ENCODE measurements at regions not wholly inside any gene's neighbourhood (a gene's known extent, or its start where the extent isn't known, plus 50 kb on each side); places are given as distances from the start of the nearest gene placed in this dataset.
A peak's percentile ranks its signal among the peaks of the same experiment; 100 is the strongest.

DNA sequence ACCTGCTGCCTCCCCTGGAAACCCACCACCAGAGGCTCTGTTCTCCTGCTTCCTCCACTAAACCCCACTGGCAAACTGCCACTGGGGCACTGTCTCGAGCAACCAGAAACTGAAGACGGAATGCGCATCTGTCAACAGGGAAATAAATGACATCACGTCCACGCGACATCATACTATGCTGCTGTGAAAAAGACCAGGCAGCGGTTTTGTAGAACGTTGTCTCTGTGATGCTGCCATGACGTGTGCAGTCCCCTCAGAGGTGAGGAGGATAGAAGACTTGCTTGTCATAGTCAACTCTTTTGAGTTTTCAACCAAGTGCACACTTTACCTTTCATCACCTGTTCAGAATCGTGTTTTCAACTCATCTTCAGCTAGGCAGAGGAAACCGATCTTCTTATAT, 203.0 kb upstream of the IGF1R start (continued):
- TF ChIP-seq, protein P1, sequence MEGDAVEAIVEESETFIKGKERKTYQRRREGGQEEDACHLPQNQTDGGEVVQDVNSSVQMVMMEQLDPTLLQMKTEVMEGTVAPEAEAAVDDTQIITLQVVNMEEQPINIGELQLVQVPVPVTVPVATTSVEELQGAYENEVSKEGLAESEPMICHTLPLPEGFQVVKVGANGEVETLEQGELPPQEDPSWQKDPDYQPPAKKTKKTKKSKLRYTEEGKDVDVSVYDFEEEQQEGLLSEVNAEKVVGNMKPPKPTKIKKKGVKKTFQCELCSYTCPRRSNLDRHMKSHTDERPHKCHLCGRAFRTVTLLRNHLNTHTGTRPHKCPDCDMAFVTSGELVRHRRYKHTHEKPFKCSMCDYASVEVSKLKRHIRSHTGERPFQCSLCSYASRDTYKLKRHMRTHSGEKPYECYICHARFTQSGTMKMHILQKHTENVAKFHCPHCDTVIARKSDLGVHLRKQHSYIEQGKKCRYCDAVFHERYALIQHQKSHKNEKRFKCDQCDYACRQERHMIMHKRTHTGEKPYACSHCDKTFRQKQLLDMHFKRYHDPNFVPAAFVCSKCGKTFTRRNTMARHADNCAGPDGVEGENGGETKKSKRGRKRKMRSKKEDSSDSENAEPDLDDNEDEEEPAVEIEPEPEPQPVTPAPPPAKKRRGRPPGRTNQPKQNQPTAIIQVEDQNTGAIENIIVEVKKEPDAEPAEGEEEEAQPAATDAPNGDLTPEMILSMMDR (IDR thresholded peaks at IDR 0.05 in 2 of 3, conservative IDR thresholded peaks at IDR 0.05 in 1 of 3; ENCODE audit: borderline replicate concordance in 1 of 3, insufficient read depth in 1 of 3, low read depth in 2 of 3, low read length in 2 of 3) = no peak

DNA sequence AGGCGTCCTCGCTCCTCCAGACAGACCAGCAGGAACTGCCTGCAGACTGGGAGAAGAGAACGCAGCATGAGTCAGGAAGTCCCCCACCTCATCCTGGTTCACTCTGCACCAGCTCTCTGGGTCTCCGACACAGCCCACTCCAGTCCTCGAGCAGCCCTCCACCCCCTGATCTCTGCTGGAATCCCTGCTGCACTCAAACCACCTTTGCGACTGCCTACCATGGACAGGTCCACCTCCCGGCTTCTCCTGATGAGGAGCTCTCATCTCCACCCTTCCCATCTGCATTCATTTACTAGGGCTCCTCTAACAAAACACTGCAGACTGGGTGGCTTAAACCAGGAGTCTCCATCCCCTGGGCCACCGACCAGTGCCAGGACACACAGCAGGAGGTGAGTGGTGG, 202.3 kb upstream of the IGF1R start:
- Histone ChIP-seq H3K9me3 (ENCODE audit: control insufficient read depth in 1 of 2, insufficient read depth in 1 of 2, low read depth in 1 of 2, low read length in 2 of 2) (no peaks in the 10 kb centered on the region), H3K27me3 (ENCODE audit: insufficient read depth, low read length) (peaks cover 38% of the 10 kb centered on the region), H3K4me1 (ENCODE audit: control insufficient read depth in 1 of 2, insufficient read depth in 2 of 2, low read length in 2 of 2) (no peaks in the 10 kb centered on the region; a peak in 1 of 4 replicates), H3K4me2 (ENCODE audit: low read length) (no peak overlapping the region), H3K36me3 (ENCODE audit: control insufficient read depth in 1 of 2, insufficient read depth in 2 of 2, low read length in 2 of 2) (no peaks in the 10 kb centered on the region), H2AFZ (ENCODE audit: low read depth, low read length, poor library complexity, severe bottlenecking) (no peak overlapping the region), H3K4me3 (replicated peaks in 1 of 2; ENCODE audit: low read depth in 1 of 2, low read length in 2 of 2) (no peak overlapping the region), H3K79me2 (ENCODE audit: insufficient read depth, low read length) (no peaks in the 10 kb centered on the region), H3K9ac (ENCODE audit: low read length) (no peak overlapping the region), H4K20me1 (ENCODE audit: insufficient read depth) (no peaks in the 10 kb centered on the region), H3K9me2 (ENCODE audit: insufficient read depth) (no peaks in the 10 kb centered on the region), H3K27ac (ENCODE audit: low read depth, low read length) (no peak overlapping the region)
- no peak for DNase-seq (ENCODE audit: low read depth, low spot score)
- ChIA-PET POLR2A (no interaction called here), CTCF (no interaction called here), RAD21 (ENCODE audit: low non-redundant PET in 1 of 2, low total read pairs in 2 of 2, uncharacterized antibody in 2 of 2, unreplicated experiment in 2 of 2) (no interaction called here)
- no peak for ATAC-seq
- BruUV-seq (replicated peaks) = no TSS peak
- intact Hi-C loops (cut with micrococcal nuclease) = no loop called here
- TF ChIP-seq SRF (IDR thresholded peaks at IDR 0.05; ENCODE audit: low read depth) = no peak
- TF ChIP-seq, protein P2, sequence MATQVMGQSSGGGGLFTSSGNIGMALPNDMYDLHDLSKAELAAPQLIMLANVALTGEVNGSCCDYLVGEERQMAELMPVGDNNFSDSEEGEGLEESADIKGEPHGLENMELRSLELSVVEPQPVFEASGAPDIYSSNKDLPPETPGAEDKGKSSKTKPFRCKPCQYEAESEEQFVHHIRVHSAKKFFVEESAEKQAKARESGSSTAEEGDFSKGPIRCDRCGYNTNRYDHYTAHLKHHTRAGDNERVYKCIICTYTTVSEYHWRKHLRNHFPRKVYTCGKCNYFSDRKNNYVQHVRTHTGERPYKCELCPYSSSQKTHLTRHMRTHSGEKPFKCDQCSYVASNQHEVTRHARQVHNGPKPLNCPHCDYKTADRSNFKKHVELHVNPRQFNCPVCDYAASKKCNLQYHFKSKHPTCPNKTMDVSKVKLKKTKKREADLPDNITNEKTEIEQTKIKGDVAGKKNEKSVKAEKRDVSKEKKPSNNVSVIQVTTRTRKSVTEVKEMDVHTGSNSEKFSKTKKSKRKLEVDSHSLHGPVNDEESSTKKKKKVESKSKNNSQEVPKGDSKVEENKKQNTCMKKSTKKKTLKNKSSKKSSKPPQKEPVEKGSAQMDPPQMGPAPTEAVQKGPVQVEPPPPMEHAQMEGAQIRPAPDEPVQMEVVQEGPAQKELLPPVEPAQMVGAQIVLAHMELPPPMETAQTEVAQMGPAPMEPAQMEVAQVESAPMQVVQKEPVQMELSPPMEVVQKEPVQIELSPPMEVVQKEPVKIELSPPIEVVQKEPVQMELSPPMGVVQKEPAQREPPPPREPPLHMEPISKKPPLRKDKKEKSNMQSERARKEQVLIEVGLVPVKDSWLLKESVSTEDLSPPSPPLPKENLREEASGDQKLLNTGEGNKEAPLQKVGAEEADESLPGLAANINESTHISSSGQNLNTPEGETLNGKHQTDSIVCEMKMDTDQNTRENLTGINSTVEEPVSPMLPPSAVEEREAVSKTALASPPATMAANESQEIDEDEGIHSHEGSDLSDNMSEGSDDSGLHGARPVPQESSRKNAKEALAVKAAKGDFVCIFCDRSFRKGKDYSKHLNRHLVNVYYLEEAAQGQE (IDR thresholded peaks at IDR 0.05; ENCODE audit: low read depth) = peak; percentile 28
